SW480 (cell line): ENCODE measurements at regions not wholly inside any gene's neighbourhood (a gene's known extent, or its start where the extent isn't known, plus 50 kb on each side); places are given as distances from the start of the nearest gene placed in this dataset.

Experiments
- DNase-seq: peaks from one replicate; pipeline ENCODE4 v3.0.0-alpha.2; 2016; ENCODE audit warnings: low spot score

- no peak for DNase-seq
Observed at GRCh38 chr20:21836346-21836745, 130.9 kb downstream of the PAX1 start.

- DNase-seq = no peak
Observed at GRCh38 chr20:21835042-21835441, 129.6 kb downstream of the PAX1 start.

- no peak for DNase-seq
Observed at GRCh38 chr20:21832442-21833385, 127.2 kb downstream of the PAX1 start.

- peak; percentile 73 for DNase-seq
Observed at GRCh38 chr20:21826976-21827375, 121.5 kb downstream of the PAX1 start.

GRCh38 chr20:21821358-21821757 is 115.9 kb downstream of the PAX1 start:
- no peak for DNase-seq

- DNase-seq = no peak
Observed at GRCh38 chr20:21820688-21821087, 115.2 kb downstream of the PAX1 start.

- no peak for DNase-seq
Observed at GRCh38 chr20:21820045-21820444, 114.6 kb downstream of the PAX1 start.

GRCh38 chr20:21812379-21812778 is 106.9 kb downstream of the PAX1 start:
- DNase-seq = no peak

GRCh38 chr20:21809961-21810523 is 104.6 kb downstream of the PAX1 start:
- DNase-seq = no peak

GRCh38 chr20:21808863-21809664 is 103.6 kb downstream of the PAX1 start:
- DNase-seq = peak; percentile 23

GRCh38 chr20:21808139-21808538 is 102.7 kb downstream of the PAX1 start:
- DNase-seq = no peak

GRCh38 chr20:21804802-21805201 is 99.3 kb downstream of the PAX1 start:
- no peak for DNase-seq

GRCh38 chr20:21801193-21801592 is 95.7 kb downstream of the PAX1 start:
- no peak for DNase-seq

- no peak for DNase-seq
Observed at GRCh38 chr20:21798384-21798783, 92.9 kb downstream of the PAX1 start.

GRCh38 chr20:21796059-21796458 is 90.6 kb downstream of the PAX1 start:
- peak; percentile 32 for DNase-seq

GRCh38 chr20:21788082-21788481 is 82.6 kb downstream of the PAX1 start:
- no peak for DNase-seq

GRCh38 chr20:21781446-21782075 is 76.1 kb downstream of the PAX1 start:
- DNase-seq = no peak

- DNase-seq = no peak
Observed at GRCh38 chr20:21780528-21780927, 75.1 kb downstream of the PAX1 start.
